Fibroblast of skin of back (primary cell): ENCODE measurements at regions not wholly inside any gene's neighbourhood (a gene's known extent, or its start where the extent isn't known, plus 50 kb on each side); places are given as distances from the start of the nearest gene placed in this dataset.
"Not testable (repeated sequence)": the region's sequence is repeated elsewhere in the genome, so short reads cannot be mapped to it uniquely, and the experiment has no call there.

Source experiments
- DNase-seq: peaks from one replicate; pipeline ENCODE4 v3.0.0-alpha.2; 2013

GRCh38 chr2:185526161-185526560 lies 212.4 kb upstream of the FSIP2 start:
- DNase-seq: no peak

- no peak for DNase-seq
Measured at GRCh38 chr2:185531721-185532120, 206.9 kb upstream of the FSIP2 start.

- no peak for DNase-seq
Measured at GRCh38 chr2:185537689-185538088, 200.9 kb upstream of the FSIP2 start.

GRCh38 chr2:185567196-185567595 lies 171.4 kb upstream of the FSIP2 start:
- DNase-seq: no peak

GRCh38 chr2:185567940-185568339 lies 170.7 kb upstream of the FSIP2 start:
- DNase-seq: no peak

GRCh38 chr2:185578322-185578721 lies 160.3 kb upstream of the FSIP2 start:
- DNase-seq: no peak

GRCh38 chr2:185583058-185583816 lies 155.4 kb upstream of the FSIP2 start:
- DNase-seq: peak; percentile 55

- DNase-seq: not testable (repeated sequence)
Measured at GRCh38 chr2:185585165-185585564, 153.4 kb upstream of the FSIP2 start.

- DNase-seq: not testable (repeated sequence)
Measured at GRCh38 chr2:185591276-185591675, 147.3 kb upstream of the FSIP2 start.

GRCh38 chr2:185607945-185608344 lies 130.7 kb upstream of the FSIP2 start:
- DNase-seq: no peak

GRCh38 chr2:185608799-185609198 lies 129.8 kb upstream of the FSIP2 start:
- DNase-seq: peak; percentile 13

- peak; percentile 0 for DNase-seq
Measured at GRCh38 chr2:185610301-185610700, 128.3 kb upstream of the FSIP2 start.

GRCh38 chr2:185618625-185619024 lies 120.0 kb upstream of the FSIP2 start:
- peak; percentile 54 for DNase-seq

GRCh38 chr2:185625604-185626003 lies 113.0 kb upstream of the FSIP2 start:
- DNase-seq: no peak

- no peak for DNase-seq
Measured at GRCh38 chr2:185628985-185629384, 109.6 kb upstream of the FSIP2 start.

- no peak for DNase-seq
Measured at GRCh38 chr2:185633621-185634020, 105.0 kb upstream of the FSIP2 start.

- no peak for DNase-seq
Measured at GRCh38 chr2:185638771-185639170, 99.8 kb upstream of the FSIP2 start.

- no peak for DNase-seq
Measured at GRCh38 chr2:185640588-185640987, 98.0 kb upstream of the FSIP2 start.

GRCh38 chr2:185643434-185643833 lies 95.2 kb upstream of the FSIP2 start:
- DNase-seq: no peak

GRCh38 chr2:185644828-185645227 lies 93.8 kb upstream of the FSIP2 start:
- no peak for DNase-seq

GRCh38 chr2:185645529-185645928 lies 93.1 kb upstream of the FSIP2 start:
- DNase-seq: no peak

GRCh38 chr2:185658750-185659149 lies 79.9 kb upstream of the FSIP2 start:
- DNase-seq: no peak

GRCh38 chr2:185663811-185664210 lies 74.8 kb upstream of the FSIP2 start:
- DNase-seq: no peak

GRCh38 chr2:185664384-185664783 lies 74.2 kb upstream of the FSIP2 start:
- DNase-seq: no peak

- DNase-seq: no peak
Measured at GRCh38 chr2:185665251-185665814, 73.3 kb upstream of the FSIP2 start.
